HG02763 (cell line): ENCODE measurements at regions not wholly inside any gene's neighbourhood (a gene's known extent, or its start where the extent isn't known, plus 50 kb on each side); places are given as distances from the start of the nearest gene placed in this dataset.

Experiments used
- ATAC-seq: cut with Tn5 transposase; IDR thresholded peaks from one replicate; pipeline ENCODE4 v1.9.1; 2021; ENCODE audit warnings: mild to moderate bottlenecking, moderate library complexity; ENCODE audit not compliant: unreplicated experiment

DNA sequence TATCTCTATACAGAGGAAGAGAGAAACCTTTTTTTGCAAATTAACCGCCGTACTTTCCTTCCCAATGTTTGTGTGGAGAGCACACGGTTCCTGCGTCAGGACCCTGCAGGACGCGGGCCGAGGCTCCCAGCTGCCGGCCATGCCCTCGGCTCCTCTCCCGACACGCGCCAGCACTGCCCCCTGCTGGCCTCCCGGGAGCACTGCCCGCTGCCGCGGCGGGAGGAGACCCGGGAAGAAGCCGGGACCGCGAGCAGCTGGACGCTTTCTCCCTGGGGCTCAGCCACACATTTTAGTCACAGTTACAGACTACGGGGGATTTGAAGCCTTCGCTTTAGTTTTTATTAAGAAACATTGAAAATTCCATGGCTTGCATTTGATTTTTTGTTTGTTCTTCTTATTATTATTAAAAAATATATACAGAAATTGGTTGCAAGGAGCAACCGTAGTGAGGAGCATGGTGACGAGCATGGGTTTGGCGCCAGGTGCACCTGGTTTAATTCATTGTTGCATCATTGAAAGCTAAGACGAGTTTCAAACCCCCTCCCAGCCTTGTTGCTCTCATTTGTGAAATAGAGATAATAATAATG lies 401.2 kb downstream of the GALR1 start:
- peak; percentile 82 for ATAC-seq

DNA sequence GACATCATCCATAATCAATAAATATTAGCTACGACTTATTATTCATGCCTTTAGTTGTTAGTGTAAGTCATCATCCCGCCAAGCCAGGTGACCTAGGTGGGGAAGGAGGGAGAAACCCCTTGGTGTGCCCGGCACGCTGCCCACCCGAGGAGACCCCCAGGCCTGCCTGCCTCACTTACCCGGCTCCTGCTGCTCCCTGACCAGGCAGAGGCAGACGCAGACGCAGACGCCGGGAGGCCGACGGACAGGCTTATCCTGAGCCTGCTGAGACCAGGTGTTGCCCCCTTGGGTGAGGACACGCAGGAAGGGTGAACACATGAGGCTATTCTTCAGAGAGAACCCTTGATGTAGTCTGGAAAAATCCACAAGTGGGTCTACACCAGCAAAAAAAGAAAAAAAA lies 401.8 kb downstream of the GALR1 start:
- no peak for ATAC-seq

DNA sequence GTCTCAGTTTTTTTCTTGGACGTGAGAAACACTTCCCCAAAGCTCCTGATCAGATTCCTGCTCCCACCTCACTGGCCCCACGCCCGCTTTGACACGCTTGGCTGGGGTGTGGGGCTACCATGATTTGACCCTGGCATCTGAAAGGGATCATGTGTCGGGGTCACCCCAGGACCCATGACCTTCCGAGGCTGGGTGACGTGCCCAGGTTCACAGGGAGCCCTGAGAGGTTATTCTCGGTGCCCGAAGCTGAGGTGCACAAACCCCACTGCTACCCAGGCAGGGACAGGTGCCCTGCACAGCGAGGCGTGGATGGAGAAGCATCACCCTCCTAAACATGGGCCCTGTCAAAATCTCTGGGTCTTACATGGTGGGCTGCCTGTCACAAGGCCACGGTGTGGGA lies 404.1 kb downstream of the GALR1 start:
- ATAC-seq: no peak

DNA sequence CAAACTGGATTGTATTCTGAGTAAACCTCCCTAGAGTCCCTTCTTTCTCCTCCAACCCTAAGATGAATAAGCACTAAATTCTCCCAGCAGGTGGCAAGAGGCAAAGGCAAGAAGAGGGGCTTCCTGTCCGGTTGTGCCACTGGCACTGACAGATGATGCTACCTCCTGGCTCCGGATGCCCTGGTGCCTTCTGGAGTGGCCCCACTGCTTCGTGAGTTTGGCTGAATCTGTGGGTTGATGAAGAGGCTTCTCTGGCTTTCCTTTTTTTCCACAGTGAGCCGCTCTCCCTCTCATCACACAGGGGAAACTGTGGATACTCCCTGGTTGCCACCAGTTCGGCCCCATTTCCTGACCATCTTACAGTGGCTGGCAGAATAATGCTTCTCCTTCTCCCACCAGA lies 404.7 kb downstream of the GALR1 start:
- no peak for ATAC-seq

DNA sequence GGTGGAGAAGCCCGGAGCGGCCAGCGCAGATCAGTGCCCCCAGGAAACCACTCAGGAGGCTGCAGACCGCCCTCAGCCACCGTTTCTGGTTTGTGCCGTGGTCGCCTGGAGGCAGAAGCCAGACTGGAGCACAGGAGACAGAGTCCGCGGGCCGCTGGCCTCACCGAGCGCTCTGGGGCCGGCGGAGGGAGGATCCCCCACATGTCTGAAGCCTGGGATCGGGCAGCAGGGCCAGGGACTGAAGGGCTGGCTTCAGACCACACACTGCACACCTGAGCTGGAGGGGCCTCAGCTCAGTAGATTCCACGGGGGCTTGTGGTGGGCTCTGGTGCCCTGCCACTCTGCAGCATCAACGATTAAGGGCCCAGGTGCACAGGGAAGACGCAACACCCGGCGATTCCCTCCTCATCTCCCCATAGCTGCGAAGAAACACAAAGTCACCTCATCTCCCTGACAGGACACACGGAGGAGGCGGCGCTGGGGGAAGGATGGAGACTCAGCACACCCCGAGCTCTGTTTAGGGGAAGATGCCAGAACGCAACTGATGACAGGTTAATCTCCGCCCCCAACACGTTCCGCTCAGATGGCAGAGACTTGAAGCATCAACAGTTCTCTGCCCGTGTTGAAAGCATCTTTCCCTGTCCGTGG lies 408.1 kb downstream of the GALR1 start:
- ATAC-seq: no peak

DNA sequence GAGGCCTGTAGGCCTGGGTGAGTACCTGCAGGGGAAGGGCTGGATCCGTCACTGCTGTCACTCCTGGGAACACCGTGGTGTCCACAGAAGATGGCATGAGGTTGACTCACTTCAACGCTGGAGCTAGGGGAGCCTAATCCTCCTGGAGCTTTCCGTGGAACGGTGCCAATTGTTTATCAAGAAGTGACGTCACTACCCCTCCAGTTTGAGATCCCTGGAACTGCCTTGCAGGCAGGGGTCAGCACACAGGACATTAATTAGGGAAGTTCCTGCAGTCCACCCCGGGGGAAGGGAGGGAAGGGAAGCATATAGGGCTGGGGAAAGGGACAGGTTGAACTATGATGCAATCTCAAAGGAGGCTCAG lies 408.6 kb downstream of the GALR1 start:
- ATAC-seq: no peak

DNA sequence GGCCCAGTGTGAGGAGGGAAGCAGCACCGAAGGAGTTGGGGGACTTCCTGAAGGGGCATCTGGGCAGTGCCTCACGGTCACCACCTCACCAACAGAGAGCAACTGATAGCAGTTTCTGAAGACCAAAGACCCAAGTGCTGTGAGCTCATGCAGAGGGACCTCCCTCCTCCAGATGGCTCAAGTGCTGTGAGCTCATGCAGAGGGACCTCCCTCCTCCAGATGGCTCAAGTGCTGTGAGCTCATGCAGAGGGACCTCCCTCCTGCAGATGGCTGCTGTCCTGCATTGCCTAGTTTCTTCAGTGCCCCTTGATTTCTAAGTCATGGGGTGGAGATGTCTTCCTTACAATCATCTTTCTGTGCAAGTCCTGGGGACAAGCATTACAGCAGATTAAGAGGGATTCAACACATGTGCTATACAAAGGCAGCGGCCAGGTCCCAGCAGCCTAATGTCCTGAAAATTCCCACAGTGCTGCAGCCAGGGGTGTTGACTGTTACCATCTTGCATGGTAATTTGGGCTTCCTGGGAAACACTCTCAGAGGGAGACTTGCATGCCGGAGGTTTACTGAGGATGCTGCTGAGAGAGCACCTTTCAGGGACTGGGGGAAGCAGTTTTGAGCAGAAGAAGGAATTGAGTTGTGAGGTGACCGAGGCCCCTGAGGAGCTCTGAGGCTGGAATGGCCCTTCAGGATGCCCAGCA lies 409.3 kb downstream of the GALR1 start:
- no peak for ATAC-seq

DNA sequence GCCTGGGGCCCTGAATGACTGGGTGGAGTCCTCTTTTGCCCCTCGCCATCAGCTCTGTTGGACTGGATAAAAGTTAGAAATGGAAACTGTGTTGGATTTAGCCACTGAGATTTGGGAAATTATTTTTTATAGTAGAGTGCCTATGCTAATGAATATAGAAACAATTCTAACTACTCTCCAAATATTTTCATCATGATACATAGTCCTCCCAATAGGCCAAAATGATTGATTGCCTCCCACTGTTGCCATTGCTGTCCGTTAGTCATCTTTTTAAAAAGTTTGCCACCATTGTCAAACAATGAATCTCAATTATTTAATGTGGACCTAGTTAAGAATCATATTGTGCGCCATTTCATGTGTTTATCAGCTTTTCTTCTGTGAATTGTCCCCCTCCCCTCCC lies 417.0 kb downstream of the GALR1 start:
- ATAC-seq: no peak

DNA sequence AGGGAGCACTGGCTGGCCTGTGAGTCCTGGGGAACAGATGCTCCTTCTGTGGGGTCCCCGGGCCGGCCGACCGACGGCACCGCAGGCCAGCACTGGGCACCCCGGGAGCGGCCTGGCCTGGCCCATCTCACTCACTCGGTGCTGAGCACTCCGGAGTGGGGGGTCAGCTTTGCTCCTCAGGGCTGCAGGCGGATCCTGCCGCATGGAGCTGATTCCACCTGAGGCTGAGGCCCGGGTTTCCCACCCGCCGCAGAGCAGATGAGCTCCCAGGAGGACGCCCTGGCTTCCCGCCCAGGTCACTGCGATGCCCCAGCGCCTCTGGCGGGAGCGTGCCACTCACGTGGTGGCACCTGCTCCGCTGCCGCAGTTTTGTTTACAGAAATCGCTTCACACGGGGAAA lies 418.6 kb downstream of the GALR1 start:
- ATAC-seq: no peak

DNA sequence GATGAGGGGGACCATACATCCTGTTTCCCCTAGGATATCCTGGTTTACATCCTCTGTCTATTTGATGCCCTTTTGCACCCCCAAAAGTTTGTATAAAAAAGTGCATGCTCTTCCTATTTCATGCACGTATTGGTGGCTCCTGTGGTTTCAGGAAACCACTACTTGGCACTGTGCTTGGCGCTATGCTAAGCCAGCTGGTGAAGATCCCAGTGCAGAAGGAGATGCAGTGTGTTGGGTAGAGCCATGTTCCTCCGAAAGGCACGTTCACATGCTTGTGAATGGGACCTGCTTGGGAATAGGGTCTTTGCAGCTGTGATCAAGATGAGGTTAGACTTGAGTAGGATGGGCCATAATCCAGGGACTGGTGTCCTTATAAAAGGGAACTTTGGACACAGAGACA lies 419.7 kb downstream of the GALR1 start:
- no peak for ATAC-seq

DNA sequence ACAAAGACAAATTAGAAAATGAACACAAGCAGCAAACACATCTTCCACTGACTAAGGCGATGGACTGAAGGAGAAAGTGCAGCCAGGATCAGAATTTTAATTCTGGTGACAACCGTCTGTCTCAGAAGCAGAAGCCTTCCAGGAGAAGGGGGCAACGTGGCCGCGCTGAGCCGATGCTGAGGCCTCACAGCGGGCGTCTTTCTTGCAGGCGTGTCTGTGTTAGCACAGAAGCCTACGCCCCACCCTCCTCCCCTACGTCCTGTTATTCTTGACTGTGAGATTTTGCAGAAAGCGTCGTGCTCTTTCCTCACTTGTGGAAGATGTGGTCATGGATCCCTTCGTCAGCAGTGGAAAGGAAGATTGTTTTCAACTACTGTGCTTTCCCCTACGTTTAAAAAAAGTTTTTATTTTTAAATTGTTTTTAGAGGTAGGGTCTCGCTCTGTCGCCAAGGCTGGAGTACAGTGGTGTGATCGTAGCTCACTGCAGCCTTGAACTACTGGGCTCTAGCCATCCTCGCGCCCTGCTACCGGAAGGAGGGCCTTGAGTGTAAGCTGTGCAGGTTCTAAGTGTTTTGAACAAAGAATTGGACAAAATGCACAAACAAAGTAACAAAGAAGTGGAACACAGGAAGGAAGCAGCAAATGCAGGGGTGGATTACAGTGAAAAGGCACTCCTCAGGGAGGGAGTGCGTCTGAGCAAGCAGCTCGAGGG lies 422.0 kb downstream of the GALR1 start:
- no peak for ATAC-seq

DNA sequence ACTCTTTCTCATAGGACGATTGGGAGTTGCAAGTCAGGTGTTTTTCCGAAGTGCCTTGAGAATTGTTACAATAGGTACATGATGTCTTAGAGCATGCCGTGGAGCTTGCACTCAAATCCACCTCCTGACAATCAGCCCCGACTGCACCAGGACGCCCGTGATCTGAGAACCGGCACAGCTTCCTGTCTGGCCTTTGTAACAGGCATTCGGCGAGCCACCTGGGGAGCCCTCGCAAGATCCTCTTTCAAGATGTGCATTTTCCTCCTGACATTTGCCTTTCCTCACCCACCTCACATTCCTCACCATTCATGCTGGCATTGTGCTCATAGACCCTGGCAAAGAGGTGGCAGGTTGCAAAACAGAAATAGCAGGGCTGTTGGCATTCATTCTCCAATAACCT lies 427.3 kb downstream of the GALR1 start:
- ATAC-seq: no peak

DNA sequence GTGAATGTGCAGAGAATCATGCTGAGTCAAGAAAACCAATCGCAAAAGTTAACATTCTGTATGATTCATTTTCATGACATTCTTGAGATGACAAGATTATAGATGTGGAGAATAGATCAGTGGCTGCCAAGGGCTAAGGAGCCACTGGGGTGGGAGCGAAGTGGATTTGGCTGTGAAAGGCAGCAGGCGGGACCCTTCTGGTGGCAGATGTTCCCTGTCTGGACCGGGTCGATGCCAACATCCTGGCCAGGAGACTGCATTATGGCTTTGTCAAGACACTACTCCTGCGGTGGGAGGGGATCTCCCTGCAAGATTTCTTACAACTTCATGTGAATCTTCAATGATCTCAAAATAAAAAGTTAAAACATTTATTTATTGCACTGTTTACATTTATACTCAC lies 427.9 kb downstream of the GALR1 start:
- ATAC-seq: no peak

DNA sequence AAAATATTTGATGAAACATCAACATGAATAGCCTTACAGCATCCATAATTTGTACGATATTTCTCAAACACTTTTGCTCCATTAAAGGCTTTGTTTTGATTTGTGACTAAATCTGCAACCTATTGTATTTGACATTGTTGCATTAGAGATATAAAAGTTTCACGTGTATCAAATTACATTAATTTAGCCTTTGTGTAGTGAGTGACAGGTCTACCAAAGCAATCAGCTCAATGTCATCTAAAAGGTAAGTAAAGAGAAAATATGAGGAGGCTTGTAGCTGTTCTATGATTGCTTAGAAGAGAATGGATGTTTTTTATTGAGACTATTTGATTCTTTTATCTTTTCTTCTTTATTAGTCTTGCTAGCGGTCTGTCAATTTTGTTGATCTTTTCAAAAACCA lies 430.2 kb downstream of the GALR1 start:
- no peak for ATAC-seq

DNA sequence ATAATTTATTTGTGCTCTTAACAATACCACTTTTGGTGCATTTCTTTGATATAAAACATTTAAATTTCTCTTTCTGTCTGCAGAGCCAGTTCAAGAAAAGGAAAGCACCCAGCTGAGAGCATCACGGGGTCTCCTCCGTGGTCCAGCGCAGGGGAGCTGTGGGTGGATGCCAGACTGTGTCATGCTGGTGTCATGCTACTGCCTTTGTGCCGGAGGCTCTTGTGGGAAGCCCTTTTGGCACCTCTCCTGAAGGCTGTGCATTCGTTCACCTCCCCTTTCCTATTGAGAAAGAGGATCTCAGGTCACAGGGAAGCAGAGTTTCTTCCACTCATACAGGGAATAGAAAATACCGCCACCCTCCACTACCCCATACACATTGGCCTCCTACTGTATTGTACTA lies 450.4 kb downstream of the GALR1 start:
- no peak for ATAC-seq

DNA sequence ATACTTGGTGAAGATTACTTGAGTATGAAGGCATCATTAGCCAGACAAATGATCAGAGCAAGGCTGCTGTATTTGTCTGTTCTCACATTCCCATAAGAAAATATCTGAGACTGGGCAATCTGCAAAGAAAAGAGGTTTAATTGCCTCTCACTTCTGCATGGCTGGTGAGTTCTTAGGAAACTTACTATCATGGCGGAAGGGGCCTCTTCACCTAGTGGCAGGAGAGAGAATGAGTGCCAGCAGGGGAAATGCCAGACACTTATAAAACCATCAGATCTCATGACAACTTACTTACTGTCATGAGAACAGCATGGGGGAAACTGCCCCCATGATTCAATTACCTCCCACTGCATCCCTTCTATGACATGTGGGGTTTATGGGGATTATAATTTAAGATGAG lies 452.3 kb downstream of the GALR1 start:
- no peak for ATAC-seq

DNA sequence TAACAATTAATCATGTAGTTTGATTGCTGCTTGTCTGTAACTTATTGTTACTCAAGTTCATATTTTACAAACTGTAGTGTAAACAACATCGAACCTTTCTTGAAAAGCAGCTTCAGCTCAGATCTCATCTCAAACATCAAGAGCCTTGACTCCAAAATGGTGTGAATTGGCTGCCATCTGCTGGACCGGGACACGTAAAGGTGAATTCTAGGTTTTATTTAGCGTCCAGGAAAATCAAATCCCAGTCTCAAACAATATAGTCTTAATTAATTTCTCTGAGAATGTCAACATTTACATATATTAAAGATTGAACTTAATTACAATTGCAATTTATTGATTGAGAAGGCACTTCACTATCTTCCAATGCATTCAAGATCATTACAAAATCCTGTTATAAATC lies 453.0 kb downstream of the GALR1 start:
- ATAC-seq: no peak

DNA sequence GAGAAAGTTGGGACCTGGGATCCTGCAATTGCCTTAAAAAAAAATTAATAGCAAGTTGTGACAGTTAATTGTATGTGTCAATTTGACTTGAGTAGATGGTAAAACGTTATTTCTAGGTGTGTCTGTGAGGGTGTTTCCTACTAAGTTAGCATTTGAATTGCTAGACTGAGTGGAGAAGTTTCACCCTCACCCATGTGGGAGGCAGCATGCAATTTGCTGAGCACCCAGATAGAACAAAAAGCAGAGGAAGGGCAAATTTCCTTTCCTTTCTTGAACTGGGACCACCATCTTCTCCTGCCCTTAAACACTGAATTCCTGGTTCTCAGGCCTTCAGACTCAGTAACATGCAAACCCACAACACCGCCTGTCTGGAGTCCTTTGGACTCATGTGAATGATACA lies 455.7 kb downstream of the GALR1 start:
- no peak for ATAC-seq

DNA sequence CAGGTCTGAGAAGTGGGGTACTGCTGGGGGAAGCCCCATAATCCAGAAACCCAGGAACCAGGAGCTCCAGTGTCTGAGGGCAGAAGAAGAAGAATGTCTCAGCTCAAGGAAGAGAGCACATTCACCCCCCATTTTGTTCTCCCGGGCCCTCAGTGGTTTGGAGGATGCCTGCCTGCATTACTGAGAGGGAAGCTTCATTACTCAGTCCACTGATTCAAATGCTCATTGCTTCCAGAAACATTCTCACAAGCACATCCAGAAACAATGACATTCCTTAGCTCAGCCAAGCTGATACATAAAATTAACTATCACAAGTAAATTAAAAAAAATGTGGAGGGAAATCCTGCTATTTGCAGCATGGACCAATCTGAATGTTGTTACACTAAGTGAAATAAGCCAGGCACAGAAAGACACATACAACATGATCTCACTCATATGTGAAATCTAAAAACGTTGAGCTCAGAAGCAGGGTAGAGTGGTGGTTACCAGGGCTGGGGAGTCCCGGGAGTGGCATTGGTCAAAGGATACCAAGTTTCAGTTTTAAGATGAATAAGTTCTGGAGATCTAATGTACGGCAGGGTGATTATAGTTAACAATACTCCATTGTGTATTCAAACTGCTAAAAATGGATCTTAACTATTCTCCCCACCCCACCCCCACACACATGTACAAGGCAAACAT lies 459.3 kb downstream of the GALR1 start:
- peak; percentile 71 for ATAC-seq

DNA sequence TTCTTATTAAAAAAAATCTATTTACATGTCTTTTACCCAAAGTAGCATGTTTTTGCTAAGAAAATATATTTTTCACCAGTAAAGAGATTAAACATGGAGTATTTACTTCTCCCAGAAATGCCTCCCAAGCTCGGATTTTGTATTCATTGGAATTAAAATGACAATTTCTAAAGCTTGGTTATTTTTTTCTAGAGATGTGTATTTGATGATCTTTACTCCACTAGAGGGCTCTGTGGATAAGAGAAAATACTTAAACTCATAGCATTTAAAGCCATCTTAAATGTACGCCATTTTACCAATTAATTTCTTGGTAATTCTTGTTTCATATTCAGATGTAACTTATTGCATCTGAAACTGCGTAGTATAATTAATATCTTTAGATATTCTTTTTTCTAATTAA lies 461.4 kb downstream of the GALR1 start:
- ATAC-seq: no peak

DNA sequence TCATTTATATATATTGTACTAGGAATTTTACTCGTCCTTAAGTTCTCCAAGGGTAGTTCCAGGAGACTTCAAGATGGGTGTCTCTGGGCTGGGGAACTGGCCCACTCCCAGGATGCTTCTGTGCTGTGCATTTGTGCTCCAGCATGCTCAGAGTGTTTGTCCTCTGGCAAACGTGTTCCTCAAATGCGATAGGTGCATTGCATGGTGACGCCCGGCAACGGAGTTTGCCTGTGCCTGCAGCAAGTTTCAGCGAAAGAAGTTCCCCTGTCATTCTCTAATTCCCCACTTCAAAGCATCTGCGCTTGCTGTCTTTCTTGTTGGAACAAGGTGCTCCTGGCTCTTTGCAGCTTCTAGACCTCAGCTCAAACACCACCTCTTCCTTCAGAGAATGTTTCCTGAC lies 465.1 kb downstream of the GALR1 start:
- no peak for ATAC-seq

DNA sequence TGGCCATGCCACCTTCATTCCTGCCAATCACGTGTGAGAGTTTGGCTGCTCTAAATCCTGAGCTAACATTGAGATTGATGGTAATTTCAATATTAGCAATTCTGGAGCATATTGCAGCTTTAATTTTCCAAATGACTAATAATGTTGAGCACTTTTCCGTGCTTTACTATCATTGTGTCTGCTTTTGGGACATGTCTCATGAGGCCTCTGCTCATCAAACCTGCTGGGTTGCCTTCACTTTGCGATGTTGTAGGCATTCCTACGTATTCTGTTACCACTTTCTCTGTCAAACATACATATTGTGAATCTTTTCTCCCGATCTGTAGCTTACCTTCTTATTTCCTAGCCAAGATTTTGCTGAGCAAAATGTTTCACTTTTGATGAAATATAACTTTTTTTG lies 466.6 kb downstream of the GALR1 start:
- no peak for ATAC-seq
